Activated B cell treated with CpG ODN at 0.5 μM for 24 hours (primary cell): ENCODE measurements at regions not wholly inside any gene's neighbourhood (a gene's known extent, or its start where the extent isn't known, plus 50 kb on each side); places are given as distances from the start of the nearest gene placed in this dataset.
A peak's percentile ranks its signal among the peaks of the same experiment; 100 is the strongest.

Experiments
- ATAC-seq: fragments of 200-7000 bp; cut with Tn5 transposase; one replicate; pipeline ENCODE4 v1.10.0; 2021; ENCODE audit warnings: low read depth, mild to moderate bottlenecking, moderate library complexity
- CTCF ChIA-PET: fragments of 350-600 bp; sonication (Branson Sonifier 250); formaldehyde crosslinking; loops from one replicate; lab custom pipeline; 2021; ENCODE audit warnings: antibody characterized with exemption; lab: Charles Lee
- POLR2A ChIA-PET: fragments of 350-600 bp; sonication (Branson Sonifier 250); formaldehyde crosslinking; loops from one replicate; lab custom pipeline; 2021; ENCODE audit warnings: antibody characterized with exemption; lab: Charles Lee
- DNase-seq: peaks from one replicate; pipeline ENCODE4 v3.0.0; 2022
- H3K27ac Mint-ChIP-seq: one replicate; pipeline ENCODE4 v1.8.0; 2020; ENCODE audit warnings: mixed read lengths
- H3K27me3 Mint-ChIP-seq: one replicate; pipeline ENCODE4 v1.8.0; 2021; ENCODE audit warnings: mixed read lengths
- H3K36me3 Mint-ChIP-seq: one replicate; pipeline ENCODE4 v1.8.0; 2021; ENCODE audit warnings: low read depth, mixed read lengths
- H3K4me1 Mint-ChIP-seq: one replicate; pipeline ENCODE4 v1.8.0; 2021; ENCODE audit warnings: mixed read lengths
- H3K4me3 Mint-ChIP-seq: one replicate; pipeline ENCODE4 v1.8.0; 2020; ENCODE audit warnings: mild to moderate bottlenecking, mixed read lengths
- H3K9me3 Mint-ChIP-seq: one replicate; pipeline ENCODE4 v1.8.0; 2020; ENCODE audit warnings: mixed read lengths
- CTCF ChIP-seq: fragments of 200-600 bp; IDR thresholded peaks from one replicate; pipeline ENCODE4 v1.8.0; 2022; ENCODE audit warnings: antibody characterized with exemption, mild to moderate bottlenecking
- intact Hi-C: fragments of 100-400 bp; cut with micrococcal nuclease; formaldehyde crosslinking; loops from one replicate; pipeline ENCODE4 v1.15.1; 2024

GRCh38 chr6:156046841-156047449 is 591.3 kb upstream of the NOX3 start:
- H3K27ac Mint-ChIP-seq, result no peak overlapping the region
- ATAC-seq (no peak), DNase-seq (no peak)
- H3K4me1 Mint-ChIP-seq, result no peaks in the 10 kb centered on the region
- intact Hi-C loops, result no loop called here
- CTCF ChIA-PET, result no interaction called here
- TF ChIP-seq CTCF, result no peak
- no peak overlapping the region for H3K4me3 Mint-ChIP-seq
- H3K9me3 Mint-ChIP-seq, result peaks cover 12% of the 10 kb centered on the region
- POLR2A ChIA-PET, result no interaction called here
- no peaks in the 10 kb centered on the region for H3K27me3 Mint-ChIP-seq
- no peaks in the 10 kb centered on the region for H3K36me3 Mint-ChIP-seq

GRCh38 chr6:156046268-156046665 is 590.6 kb upstream of the NOX3 start:
- no peak for DNase-seq
- CTCF ChIA-PET, result no interaction called here
- POLR2A ChIA-PET, result no interaction called here

GRCh38 chr6:156045401-156046267 is 590.0 kb upstream of the NOX3 start:
- Mint-ChIP-seq H3K27me3 (no peaks in the 10 kb centered on the region), H3K27ac (no peak overlapping the region), H3K36me3 (no peaks in the 10 kb centered on the region), H3K4me3 (no peak overlapping the region), H3K4me1 (no peaks in the 10 kb centered on the region), H3K9me3 (peaks cover 12% of the 10 kb centered on the region)
- intact Hi-C loops, result no loop called here
- no peak for TF ChIP-seq CTCF
- ATAC-seq, result no peak
- ChIA-PET CTCF (no interaction called here), POLR2A (no interaction called here)
- DNase-seq, result no peak

More at GRCh38 chr6:156046268-156046665, 590.6 kb upstream of the NOX3 start:
- Mint-ChIP-seq H3K36me3 (no peaks in the 10 kb centered on the region), H3K9me3 (peaks cover 12% of the 10 kb centered on the region), H3K4me3 (no peak overlapping the region), H3K4me1 (no peaks in the 10 kb centered on the region), H3K27ac (no peak overlapping the region), H3K27me3 (no peaks in the 10 kb centered on the region)
- ATAC-seq, result no peak
- no peak for TF ChIP-seq CTCF
- intact Hi-C loops, result no loop called here

GRCh38 chr6:156033598-156033997 is 578.0 kb upstream of the NOX3 start:
- ChIA-PET CTCF (no interaction called here), POLR2A (no interaction called here)
- no peak for ATAC-seq
- intact Hi-C loops, result no loop called here
- Mint-ChIP-seq H3K27me3 (no peaks in the 10 kb centered on the region), H3K9me3 (peaks cover 12% of the 10 kb centered on the region), H3K36me3 (peaks cover 4% of the 10 kb centered on the region), H3K4me3 (no peak overlapping the region), H3K4me1 (peaks cover 34% of the 10 kb centered on the region), H3K27ac (no peak overlapping the region)
- TF ChIP-seq CTCF, result no peak
- no peak for DNase-seq

- Mint-ChIP-seq H3K4me3 (peak overlapping the region; percentile 28), H3K27ac (peak overlapping the region; percentile 77), H3K36me3 (peaks cover 4% of the 10 kb centered on the region), H3K4me1 (peaks cover 47% of the 10 kb centered on the region), H3K9me3 (peaks cover 12% of the 10 kb centered on the region), H3K27me3 (no peaks in the 10 kb centered on the region)
- no peak for TF ChIP-seq CTCF
- intact Hi-C loops, result no loop called here
- DNase-seq (no peak), ATAC-seq (no peak)
- ChIA-PET POLR2A (no interaction called here), CTCF (no interaction called here)
These were observed 575.9 kb upstream of the NOX3 start for GRCh38 chr6:156031516-156031915.
